ENCODE measurements at regions not wholly inside any gene's neighbourhood (a gene's known extent, or its start where the extent isn't known, plus 50 kb on each side); places are given as distances from the start of the nearest gene placed in this dataset.

DNA sequence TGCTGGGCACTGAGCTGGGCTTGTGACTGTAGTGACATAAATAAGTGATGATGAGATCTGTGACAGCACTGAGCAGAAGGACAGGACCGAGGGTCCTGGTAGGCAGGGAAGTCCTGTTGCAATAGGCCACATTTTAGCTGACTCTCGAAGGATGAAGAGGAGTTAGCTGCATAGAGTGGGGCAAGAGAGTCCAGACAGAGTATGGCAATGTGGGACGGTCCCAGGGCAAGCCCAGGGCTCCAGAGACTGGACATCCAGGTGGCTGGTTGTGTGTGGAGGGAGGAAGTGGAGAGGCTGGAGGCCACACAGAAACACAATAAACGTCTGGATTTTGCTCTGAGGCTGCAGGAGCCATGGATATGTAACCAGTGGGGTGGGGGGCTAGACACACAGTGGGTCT is 64.5 kb upstream of the ZNF423 start:
- CTCF ChIA-PET (ENCODE audit: low intra/inter-chr PET ratio, low total read pairs) = no interaction called here
- TF ChIP-seq, protein P1, sequence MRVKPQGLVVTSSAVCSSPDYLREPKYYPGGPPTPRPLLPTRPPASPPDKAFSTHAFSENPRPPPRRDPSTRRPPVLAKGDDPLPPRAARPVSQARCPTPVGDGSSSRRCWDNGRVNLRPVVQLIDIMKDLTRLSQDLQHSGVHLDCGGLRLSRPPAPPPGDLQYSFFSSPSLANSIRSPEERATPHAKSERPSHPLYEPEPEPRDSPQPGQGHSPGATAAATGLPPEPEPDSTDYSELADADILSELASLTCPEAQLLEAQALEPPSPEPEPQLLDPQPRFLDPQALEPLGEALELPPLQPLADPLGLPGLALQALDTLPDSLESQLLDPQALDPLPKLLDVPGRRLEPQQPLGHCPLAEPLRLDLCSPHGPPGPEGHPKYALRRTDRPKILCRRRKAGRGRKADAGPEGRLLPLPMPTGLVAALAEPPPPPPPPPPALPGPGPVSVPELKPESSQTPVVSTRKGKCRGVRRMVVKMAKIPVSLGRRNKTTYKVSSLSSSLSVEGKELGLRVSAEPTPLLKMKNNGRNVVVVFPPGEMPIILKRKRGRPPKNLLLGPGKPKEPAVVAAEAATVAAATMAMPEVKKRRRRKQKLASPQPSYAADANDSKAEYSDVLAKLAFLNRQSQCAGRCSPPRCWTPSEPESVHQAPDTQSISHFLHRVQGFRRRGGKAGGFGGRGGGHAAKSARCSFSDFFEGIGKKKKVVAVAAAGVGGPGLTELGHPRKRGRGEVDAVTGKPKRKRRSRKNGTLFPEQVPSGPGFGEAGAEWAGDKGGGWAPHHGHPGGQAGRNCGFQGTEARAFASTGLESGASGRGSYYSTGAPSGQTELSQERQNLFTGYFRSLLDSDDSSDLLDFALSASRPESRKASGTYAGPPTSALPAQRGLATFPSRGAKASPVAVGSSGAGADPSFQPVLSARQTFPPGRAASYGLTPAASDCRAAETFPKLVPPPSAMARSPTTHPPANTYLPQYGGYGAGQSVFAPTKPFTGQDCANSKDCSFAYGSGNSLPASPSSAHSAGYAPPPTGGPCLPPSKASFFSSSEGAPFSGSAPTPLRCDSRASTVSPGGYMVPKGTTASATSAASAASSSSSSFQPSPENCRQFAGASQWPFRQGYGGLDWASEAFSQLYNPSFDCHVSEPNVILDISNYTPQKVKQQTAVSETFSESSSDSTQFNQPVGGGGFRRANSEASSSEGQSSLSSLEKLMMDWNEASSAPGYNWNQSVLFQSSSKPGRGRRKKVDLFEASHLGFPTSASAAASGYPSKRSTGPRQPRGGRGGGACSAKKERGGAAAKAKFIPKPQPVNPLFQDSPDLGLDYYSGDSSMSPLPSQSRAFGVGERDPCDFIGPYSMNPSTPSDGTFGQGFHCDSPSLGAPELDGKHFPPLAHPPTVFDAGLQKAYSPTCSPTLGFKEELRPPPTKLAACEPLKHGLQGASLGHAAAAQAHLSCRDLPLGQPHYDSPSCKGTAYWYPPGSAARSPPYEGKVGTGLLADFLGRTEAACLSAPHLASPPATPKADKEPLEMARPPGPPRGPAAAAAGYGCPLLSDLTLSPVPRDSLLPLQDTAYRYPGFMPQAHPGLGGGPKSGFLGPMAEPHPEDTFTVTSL (CRISPR knock-in tag; IDR thresholded peaks at IDR 0.05; ENCODE audit: borderline replicate concordance) = no peak
- no peak for TF ChIP-seq PITX1 (CRISPR knock-in tag; IDR thresholded peaks at IDR 0.05)
- TF ChIP-seq ZHX1 (CRISPR knock-in tag; IDR thresholded peaks at IDR 0.05; ENCODE audit: low read depth) = no peak
- TF ChIP-seq FOXC1 (CRISPR knock-in tag; IDR thresholded peaks at IDR 0.05; ENCODE audit: borderline replicate concordance) = no peak
- no peak for TF ChIP-seq TEAD3 (CRISPR knock-in tag; optimal IDR thresholded peaks at IDR 0.05; ENCODE audit: borderline replicate concordance)
- TF ChIP-seq, protein P2, sequence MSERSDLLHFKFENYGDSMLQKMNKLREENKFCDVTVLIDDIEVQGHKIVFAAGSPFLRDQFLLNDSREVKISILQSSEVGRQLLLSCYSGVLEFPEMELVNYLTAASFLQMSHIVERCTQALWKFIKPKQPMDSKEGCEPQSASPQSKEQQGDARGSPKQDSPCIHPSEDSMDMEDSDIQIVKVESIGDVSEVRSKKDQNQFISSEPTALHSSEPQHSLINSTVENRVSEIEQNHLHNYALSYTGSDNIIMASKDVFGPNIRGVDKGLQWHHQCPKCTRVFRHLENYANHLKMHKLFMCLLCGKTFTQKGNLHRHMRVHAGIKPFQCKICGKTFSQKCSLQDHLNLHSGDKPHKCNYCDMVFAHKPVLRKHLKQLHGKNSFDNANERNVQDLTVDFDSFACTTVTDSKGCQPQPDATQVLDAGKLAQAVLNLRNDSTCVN (CRISPR knock-in tag; IDR thresholded peaks at IDR 0.05; ENCODE audit: borderline replicate concordance) = no peak
- no peak for TF ChIP-seq ZNF335 (CRISPR knock-in tag; IDR thresholded peaks at IDR 0.05)
- no peak for TF ChIP-seq ZNF598 (CRISPR knock-in tag; IDR thresholded peaks at IDR 0.05; ENCODE audit: borderline replicate concordance)
- TF ChIP-seq RBM39 (IDR thresholded peaks at IDR 0.05; ENCODE audit: low read depth, low read length, poor library complexity, severe bottlenecking) = no peak
- in situ Hi-C loops (cut with HindIII; ENCODE audit: extremely low pct_ligation_motif_present, low pct_unique_long_range_greater_than_20kb) (loop anchor here (5.0 to 10.0 kb wide), 3 partner anchors 313 to 506 kb away; no protein-coding TSS in a partner anchor), intact Hi-C loops (cut with micrococcal nuclease; ENCODE audit: unreplicated experiment) (loop anchor here (5.0 kb wide), 3 partner anchors 63 to 428 kb away; partner anchors contain the start of gene ZNF423)
- no TSS peak for BruUV-seq (replicated peaks)
- H3K27ac ChIP-seq (ENCODE audit: extremely low read length, insufficient read depth, low read length) = no peak overlapping the region
- H3K9ac ChIP-seq (ENCODE audit: insufficient read depth, low read depth, low read length) = no peak overlapping the region
- DNase-seq (ENCODE audit: low spot score) (no peak), ATAC-seq (no peak), FAIRE-seq (no peak)
- POLR2A ChIA-PET = no interaction called here
- H3K9me3 ChIP-seq (ENCODE audit: low read length) = no peaks in the 10 kb centered on the region
- H3K4me2 ChIP-seq (ENCODE audit: low read depth, low read length) = no peak overlapping the region
- no peak overlapping the region for H3K4me3 ChIP-seq (replicated peaks in 1 of 3; ENCODE audit: insufficient read depth in 1 of 3, low read depth in 2 of 3, low read length in 3 of 3)
- H3K36me3 ChIP-seq (replicated peaks in 1 of 2; ENCODE audit: control insufficient read depth in 1 of 2, insufficient read depth in 2 of 2, low read length in 2 of 2) = no peaks in the 10 kb centered on the region
- no peaks in the 10 kb centered on the region for H4K20me1 ChIP-seq (ENCODE audit: insufficient read depth, low read length)
- H2AFZ ChIP-seq (ENCODE audit: low read length) = no peak overlapping the region
- WGBS (ENCODE audit: low lambda C conversion rate) = 0% methylated on average over 4 of the region's 4 CpGs
- no peaks in the 10 kb centered on the region for H3K79me2 ChIP-seq (ENCODE audit: insufficient read depth, low read length)
- no peaks in the 10 kb centered on the region for H3K4me1 ChIP-seq (ENCODE audit: insufficient read depth, low read length)
- peaks cover 1 to 18% of the 10 kb centered on the region in 2 experiments; a peak in 4 of 5 replicates for H3K27me3 ChIP-seq (ENCODE audit: control insufficient read depth in 1 of 2, insufficient read depth in 2 of 2, low read length in 2 of 2)
